IMR-90 (cell line): ENCODE measurements at regions not wholly inside any gene's neighbourhood (a gene's known extent, or its start where the extent isn't known, plus 50 kb on each side); places are given as distances from the start of the nearest gene placed in this dataset.

Source experiments
- ATAC-seq: fragments of 200-7000 bp; cut with Tn5 transposase; 2 replicates; pipeline ENCODE4 v1.9.1; 2020; ENCODE audit warnings: low read depth, mild to moderate bottlenecking, moderate library complexity
- BruUV-seq: library from RNA; stranded (reverse); fragments of 400-500 nt; replicated peaks from 2 replicates; lab custom pipeline; 2021; lab: Mats Ljungman, UMichigan
- CTCF ChIA-PET: fragments of 300-600 bp; formaldehyde crosslinking; extraction: SDS; loops from one replicate; lab custom pipeline; 2021; ENCODE audit warnings: antibody characterized with exemption; lab: Yijun Ruan, JAX
- POLR2A ChIA-PET: fragments of 300-600 bp; sonication (Branson Sonifier 250); formaldehyde crosslinking; loops from one replicate; lab custom pipeline; 2022; ENCODE audit warnings: antibody characterized with exemption; ENCODE audit not compliant: unreplicated experiment; lab: Charles Lee
- DNase-seq: peaks from one replicate; pipeline ENCODE4 v3.0.0; 2013
- H2AFZ ChIP-seq: replicated peaks from 2 replicates; pipeline ENCODE3; 2013; ENCODE audit warnings: low read length, mild to moderate bottlenecking; ENCODE audit not compliant: poor library complexity
- H2AK5ac ChIP-seq: 2 replicates; pipeline ENCODE4 v1.6.1; 2013; ENCODE audit warnings: low read depth, low read length, inconsistent platforms
- H2AK9ac ChIP-seq: replicated peaks from 2 replicates; pipeline ENCODE3; 2013; ENCODE audit warnings: mild to moderate bottlenecking, low read depth, low read length, moderate library complexity; ENCODE audit not compliant: poor library complexity
- H2BK120ac ChIP-seq: 2 replicates; pipeline ENCODE4 v1.6.1; 2013; ENCODE audit warnings: low read depth, low read length, inconsistent platforms
- H2BK15ac ChIP-seq: 3 replicates; pipeline ENCODE4 v1.6.1; 2013; ENCODE audit warnings: low read depth, low read length, inconsistent platforms
- H2BK20ac ChIP-seq: 2 replicates; pipeline ENCODE4 v1.6.1; 2013; ENCODE audit warnings: low read depth, mild to moderate bottlenecking, inconsistent platforms, low read length, moderate library complexity
- H2BK5ac ChIP-seq: 2 replicates; pipeline ENCODE4 v1.6.1; 2013; ENCODE audit warnings: mild to moderate bottlenecking, low read depth, low read length, inconsistent platforms; ENCODE audit not compliant: poor library complexity, severe bottlenecking
- H3K14ac ChIP-seq: replicated peaks from 2 replicates; pipeline ENCODE4 v1.6.1; 2013; ENCODE audit warnings: low read depth, low read length, inconsistent platforms
- H3K18ac ChIP-seq: 2 replicates; pipeline ENCODE4 v1.6.1; 2013; ENCODE audit warnings: low read depth, low read length, control low read depth
- H3K23ac ChIP-seq: 2 replicates; pipeline ENCODE4 v1.6.1; 2013; ENCODE audit warnings: low read depth, low read length, inconsistent platforms
- H3K27ac ChIP-seq: 2 replicates; pipeline ENCODE4 v1.5.1; 2013; ENCODE audit warnings: mild to moderate bottlenecking, control low read depth, low read length; ENCODE audit not compliant: insufficient read depth
- H3K27me3 ChIP-seq: 2 replicates; pipeline ENCODE4 v1.6.1; 2013; ENCODE audit warnings: low read length; ENCODE audit not compliant: control insufficient read depth, insufficient read depth
- H3K36me3 ChIP-seq: 2 replicates; pipeline ENCODE4 v1.6.1; 2013; ENCODE audit warnings: low read length, mixed read lengths; ENCODE audit not compliant: control insufficient read depth, insufficient read depth
- H3K4ac ChIP-seq: 2 replicates; pipeline ENCODE4 v1.6.1; 2013; ENCODE audit warnings: low read depth, low read length, inconsistent platforms
- H3K4me1 ChIP-seq: 2 replicates; pipeline ENCODE4 v1.6.1; 2013; ENCODE audit warnings: low read length, mixed read lengths; ENCODE audit not compliant: control insufficient read depth, insufficient read depth
- H3K4me2 ChIP-seq: 2 replicates; pipeline ENCODE4 v1.6.1; 2013; ENCODE audit warnings: low read depth, mild to moderate bottlenecking, control low read depth, low read length, moderate library complexity
- H3K4me3 ChIP-seq: 2 replicates; pipeline ENCODE4 v1.5.1; 2013; ENCODE audit warnings: low read depth, mild to moderate bottlenecking, control low read depth, low read length, moderate library complexity; ENCODE audit not compliant: insufficient read depth
- H3K56ac ChIP-seq: 2 replicates; pipeline ENCODE4 v1.6.1; 2013; ENCODE audit warnings: low read length, inconsistent platforms; ENCODE audit not compliant: insufficient read depth; ENCODE audit errors: extremely low read depth
- H3K79me1 ChIP-seq, 2 experiments: 2 replicates each; pipeline ENCODE4 v1.6.1; 2013; ENCODE audit warnings: low read length in 2 of 2, inconsistent platforms in 1 of 2, low read depth in 1 of 2
- H3K9ac ChIP-seq: 2 replicates; pipeline ENCODE4 v1.6.1; 2013; ENCODE audit warnings: low read depth, low read length, control low read depth
- H3K9me1 ChIP-seq: 2 replicates; pipeline ENCODE4 v1.6.1; 2013; ENCODE audit warnings: low read length, inconsistent platforms; ENCODE audit not compliant: insufficient read depth
- H3K9me3 ChIP-seq: 2 replicates; pipeline ENCODE4 v1.6.1; 2013; ENCODE audit warnings: low read length; ENCODE audit not compliant: control insufficient read depth, insufficient read depth
- H4K20me1 ChIP-seq: 2 replicates; pipeline ENCODE4 v1.6.1; 2013; ENCODE audit warnings: low read length, inconsistent platforms; ENCODE audit not compliant: insufficient read depth
- H4K5ac ChIP-seq: 2 replicates; pipeline ENCODE4 v1.6.1; 2013; ENCODE audit warnings: mild to moderate bottlenecking, low read depth, low read length, control low read depth
- H4K8ac ChIP-seq, 2 experiments: 2 replicates each; pipeline ENCODE4 v1.6.1; 2013; ENCODE audit warnings: low read depth in 2 of 2, low read length in 2 of 2, control low read depth in 1 of 2, inconsistent platforms in 1 of 2
- H4K91ac ChIP-seq: 2 replicates; pipeline ENCODE4 v1.6.1; 2013; ENCODE audit warnings: low read depth, low read length, inconsistent platforms; ENCODE audit not compliant: insufficient read depth
- BHLHE40 ChIP-seq: fragments of 150-350 bp; IDR thresholded peaks from 2 replicates; pipeline ENCODE4 v1.6.1; 2016; ENCODE audit warnings: mild to moderate bottlenecking, low read depth, low read length
- CHD1 ChIP-seq: IDR thresholded peaks from 2 replicates; pipeline ENCODE4 v1.6.1; 2012; ENCODE audit warnings: low read depth, low read length, improper control_type of control experiment
- FOS ChIP-seq: fragments of 150-350 bp; IDR thresholded peaks from 2 replicates; pipeline ENCODE4 v1.6.1; 2016; ENCODE audit warnings: low read depth, low read length
- MAFK ChIP-seq: IDR thresholded peaks from 2 replicates; pipeline ENCODE4 v1.6.1; 2012; ENCODE audit warnings: low read depth, low read length, improper control_type of control experiment
- MAZ ChIP-seq: IDR thresholded peaks from 2 replicates; pipeline ENCODE4 v1.6.1; 2012; ENCODE audit warnings: low read depth, mild to moderate bottlenecking, low read length, improper control_type of control experiment, moderate library complexity, borderline replicate concordance
- MXI1 ChIP-seq: IDR thresholded peaks from 2 replicates; pipeline ENCODE4 v1.6.1; 2012; ENCODE audit warnings: low read depth, mild to moderate bottlenecking, low read length, moderate library complexity, borderline replicate concordance
- NFE2L2 ChIP-seq: fragments of 150-350 bp; IDR thresholded peaks from 2 replicates; pipeline ENCODE4 v1.6.1; 2016; ENCODE audit warnings: low read depth, mild to moderate bottlenecking, low read length
- RCOR1 ChIP-seq: IDR thresholded peaks from 2 replicates; pipeline ENCODE4 v1.6.1; 2012; ENCODE audit warnings: mild to moderate bottlenecking, low read length, improper control_type of control experiment; ENCODE audit not compliant: insufficient replicate concordance
- SMC3 ChIP-seq: fragments of 150-350 bp; IDR thresholded peaks from 2 replicates; pipeline ENCODE4 v1.6.1; 2016; ENCODE audit warnings: low read depth, mild to moderate bottlenecking, antibody characterized with exemption, low read length, moderate library complexity
- WGBS, 2 experiments: methylation state at CpG; one replicate each; pipeline versions ENCODE4 v1.1.5 to v1.1.7; 2013; ENCODE audit warnings: missing lambda C conversion rate in 2 of 2; ENCODE audit not compliant: insufficient read length in 1 of 2; ENCODE audit errors: extremely low coverage in 2 of 2; 5-methylcytosine and 5-hydroxymethylcytosine counted together
- dilution Hi-C: fragments of 300-500 bp; cut with HindIII; formaldehyde crosslinking; loops from one replicate; pipeline ENCODE4 v1.14.3; 2018; ENCODE audit warnings: low sequenced_read_pairs; ENCODE audit not compliant: unreplicated experiment
- in situ Hi-C: fragments of 300-500 bp; cut with MboI; formaldehyde crosslinking; loops from 3 replicates; pipeline ENCODE4 v1.14.3; 2019; ENCODE audit warnings: low sequenced_read_pairs, inconsistent platforms, mixed read lengths
- intact Hi-C: fragments of 100-400 bp; cut with micrococcal nuclease; formaldehyde crosslinking; loops from 2 replicates; pipeline ENCODE4 v1.10.0; 2022
- TF ChIP-seq, protein P1 (sequence below): conservative IDR thresholded peaks from 2 replicates; pipeline ENCODE4 v1.5.1; 2012; ENCODE audit warnings: mild to moderate bottlenecking, low read depth, low read length, improper control_type of control experiment
- TF ChIP-seq, protein P2 (sequence below): fragments of 150-350 bp; IDR thresholded peaks from 2 replicates; pipeline ENCODE4 v1.6.1; 2017; ENCODE audit warnings: mild to moderate bottlenecking, antibody characterized with exemption, low read length, low read depth
- TF ChIP-seq, protein P3 (sequence below): fragments of 150-350 bp; IDR thresholded peaks from 2 replicates; pipeline ENCODE4 v1.6.1; 2016; ENCODE audit warnings: low read depth, mild to moderate bottlenecking, low read length, moderate library complexity, borderline replicate concordance

DNA sequence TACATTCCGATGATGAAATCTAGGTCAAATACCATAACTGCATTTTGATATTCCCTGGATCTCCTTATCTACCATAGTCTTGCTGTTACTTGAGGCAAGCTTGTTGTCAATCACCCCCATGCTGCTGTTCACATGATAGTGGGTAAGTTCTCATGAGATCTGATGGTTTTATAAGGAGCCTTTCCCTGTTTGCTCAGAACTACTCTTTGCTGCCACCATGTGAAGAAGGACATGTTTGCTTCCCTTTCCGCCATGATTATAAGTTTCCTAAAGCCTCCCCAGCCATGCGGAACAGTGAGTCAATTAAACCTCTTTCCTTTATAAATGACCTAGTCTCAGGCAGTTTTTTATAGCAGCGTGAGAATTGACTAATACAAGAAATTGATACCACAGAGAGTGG lies 432.0 kb downstream of the GLUD2 start:
- no peak overlapping the region for H2BK15ac ChIP-seq
- no peak overlapping the region for H3K14ac ChIP-seq
- dilution Hi-C loops (no loop called here), in situ Hi-C loops (no loop called here), intact Hi-C loops (no loop called here)
- H4K5ac ChIP-seq = no peak overlapping the region
- H2BK120ac ChIP-seq = no peak overlapping the region
- CTCF ChIA-PET = no interaction called here
- WGBS, 2 experiments = no CpG with 5 or more reads among the region's 4 CpGs
- H3K9me3 ChIP-seq = no peaks in the 10 kb centered on the region
- TF ChIP-seq NFE2L2 = no peak
- no peak for TF ChIP-seq RCOR1
- TF ChIP-seq MXI1 = no peak
- TF ChIP-seq SMC3 = no peak
- no peak for TF ChIP-seq CHD1
- TF ChIP-seq BHLHE40 = no peak
- TF ChIP-seq MAZ = no peak
- TF ChIP-seq, protein P1, sequence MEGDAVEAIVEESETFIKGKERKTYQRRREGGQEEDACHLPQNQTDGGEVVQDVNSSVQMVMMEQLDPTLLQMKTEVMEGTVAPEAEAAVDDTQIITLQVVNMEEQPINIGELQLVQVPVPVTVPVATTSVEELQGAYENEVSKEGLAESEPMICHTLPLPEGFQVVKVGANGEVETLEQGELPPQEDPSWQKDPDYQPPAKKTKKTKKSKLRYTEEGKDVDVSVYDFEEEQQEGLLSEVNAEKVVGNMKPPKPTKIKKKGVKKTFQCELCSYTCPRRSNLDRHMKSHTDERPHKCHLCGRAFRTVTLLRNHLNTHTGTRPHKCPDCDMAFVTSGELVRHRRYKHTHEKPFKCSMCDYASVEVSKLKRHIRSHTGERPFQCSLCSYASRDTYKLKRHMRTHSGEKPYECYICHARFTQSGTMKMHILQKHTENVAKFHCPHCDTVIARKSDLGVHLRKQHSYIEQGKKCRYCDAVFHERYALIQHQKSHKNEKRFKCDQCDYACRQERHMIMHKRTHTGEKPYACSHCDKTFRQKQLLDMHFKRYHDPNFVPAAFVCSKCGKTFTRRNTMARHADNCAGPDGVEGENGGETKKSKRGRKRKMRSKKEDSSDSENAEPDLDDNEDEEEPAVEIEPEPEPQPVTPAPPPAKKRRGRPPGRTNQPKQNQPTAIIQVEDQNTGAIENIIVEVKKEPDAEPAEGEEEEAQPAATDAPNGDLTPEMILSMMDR = no peak
- TF ChIP-seq FOS = no peak
- TF ChIP-seq, protein P2, sequence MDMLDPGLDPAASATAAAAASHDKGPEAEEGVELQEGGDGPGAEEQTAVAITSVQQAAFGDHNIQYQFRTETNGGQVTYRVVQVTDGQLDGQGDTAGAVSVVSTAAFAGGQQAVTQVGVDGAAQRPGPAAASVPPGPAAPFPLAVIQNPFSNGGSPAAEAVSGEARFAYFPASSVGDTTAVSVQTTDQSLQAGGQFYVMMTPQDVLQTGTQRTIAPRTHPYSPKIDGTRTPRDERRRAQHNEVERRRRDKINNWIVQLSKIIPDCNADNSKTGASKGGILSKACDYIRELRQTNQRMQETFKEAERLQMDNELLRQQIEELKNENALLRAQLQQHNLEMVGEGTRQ = no peak
- TF ChIP-seq, protein P3, sequence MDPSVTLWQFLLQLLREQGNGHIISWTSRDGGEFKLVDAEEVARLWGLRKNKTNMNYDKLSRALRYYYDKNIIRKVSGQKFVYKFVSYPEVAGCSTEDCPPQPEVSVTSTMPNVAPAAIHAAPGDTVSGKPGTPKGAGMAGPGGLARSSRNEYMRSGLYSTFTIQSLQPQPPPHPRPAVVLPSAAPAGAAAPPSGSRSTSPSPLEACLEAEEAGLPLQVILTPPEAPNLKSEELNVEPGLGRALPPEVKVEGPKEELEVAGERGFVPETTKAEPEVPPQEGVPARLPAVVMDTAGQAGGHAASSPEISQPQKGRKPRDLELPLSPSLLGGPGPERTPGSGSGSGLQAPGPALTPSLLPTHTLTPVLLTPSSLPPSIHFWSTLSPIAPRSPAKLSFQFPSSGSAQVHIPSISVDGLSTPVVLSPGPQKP = no peak
- no peak for TF ChIP-seq MAFK
- no peaks in the 10 kb centered on the region for H3K4me1 ChIP-seq
- POLR2A ChIA-PET = no interaction called here
- H3K27me3 ChIP-seq = no peaks in the 10 kb centered on the region
- H3K9me1 ChIP-seq = no peaks in the 10 kb centered on the region
- H2BK5ac ChIP-seq = no peak overlapping the region
- H3K79me1 ChIP-seq = no peaks in the 10 kb centered on the region
- H3K18ac ChIP-seq = no peak overlapping the region
- no peak overlapping the region for H3K56ac ChIP-seq
- H4K91ac ChIP-seq = no peak overlapping the region
- no peak overlapping the region for H3K4ac ChIP-seq
- no peak overlapping the region for H2BK20ac ChIP-seq
- no peak overlapping the region for H2AK9ac ChIP-seq
- H2AFZ ChIP-seq = no peak overlapping the region
- H3K4me2 ChIP-seq = no peak overlapping the region
- H3K36me3 ChIP-seq = no peaks in the 10 kb centered on the region
- no peak overlapping the region for H3K27ac ChIP-seq
- H3K9ac ChIP-seq = no peak overlapping the region
- no peaks in the 10 kb centered on the region for H4K20me1 ChIP-seq
- H2AK5ac ChIP-seq = no peak overlapping the region
- ATAC-seq (no peak), DNase-seq (no peak)
- BruUV-seq = no TSS peak
- no peak overlapping the region for H4K8ac ChIP-seq
- H3K23ac ChIP-seq = no peak overlapping the region
- H3K4me3 ChIP-seq = no peak overlapping the region
